ENCODE measurements at regions not wholly inside any gene's neighbourhood (a gene's known extent, or its start where the extent isn't known, plus 50 kb on each side); places are given as distances from the start of the nearest gene placed in this dataset.

DNA sequence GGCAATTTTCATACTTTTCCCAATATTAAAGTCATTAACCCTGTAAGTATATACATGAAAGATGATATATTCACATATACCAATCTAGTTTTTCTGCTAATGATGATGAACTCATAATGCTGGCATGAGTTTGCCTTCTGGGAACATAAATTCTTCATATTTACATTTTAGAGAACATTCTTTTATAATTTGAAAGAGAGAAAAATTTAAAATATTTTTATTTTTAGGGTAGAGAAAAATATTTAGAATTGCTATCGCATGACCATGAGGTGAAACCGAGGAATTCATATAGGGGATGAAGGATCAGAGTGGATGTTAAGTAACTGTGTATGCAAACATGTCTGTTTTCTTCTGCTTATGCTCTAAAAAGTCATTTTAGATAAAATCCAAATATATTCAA, 825.3 kb upstream of the FLRT2 start:
- no peak overlapping the region for H3K4me3 ChIP-seq (replicated peaks; ENCODE audit: insufficient read depth, low read length)
- TF ChIP-seq, protein P1, sequence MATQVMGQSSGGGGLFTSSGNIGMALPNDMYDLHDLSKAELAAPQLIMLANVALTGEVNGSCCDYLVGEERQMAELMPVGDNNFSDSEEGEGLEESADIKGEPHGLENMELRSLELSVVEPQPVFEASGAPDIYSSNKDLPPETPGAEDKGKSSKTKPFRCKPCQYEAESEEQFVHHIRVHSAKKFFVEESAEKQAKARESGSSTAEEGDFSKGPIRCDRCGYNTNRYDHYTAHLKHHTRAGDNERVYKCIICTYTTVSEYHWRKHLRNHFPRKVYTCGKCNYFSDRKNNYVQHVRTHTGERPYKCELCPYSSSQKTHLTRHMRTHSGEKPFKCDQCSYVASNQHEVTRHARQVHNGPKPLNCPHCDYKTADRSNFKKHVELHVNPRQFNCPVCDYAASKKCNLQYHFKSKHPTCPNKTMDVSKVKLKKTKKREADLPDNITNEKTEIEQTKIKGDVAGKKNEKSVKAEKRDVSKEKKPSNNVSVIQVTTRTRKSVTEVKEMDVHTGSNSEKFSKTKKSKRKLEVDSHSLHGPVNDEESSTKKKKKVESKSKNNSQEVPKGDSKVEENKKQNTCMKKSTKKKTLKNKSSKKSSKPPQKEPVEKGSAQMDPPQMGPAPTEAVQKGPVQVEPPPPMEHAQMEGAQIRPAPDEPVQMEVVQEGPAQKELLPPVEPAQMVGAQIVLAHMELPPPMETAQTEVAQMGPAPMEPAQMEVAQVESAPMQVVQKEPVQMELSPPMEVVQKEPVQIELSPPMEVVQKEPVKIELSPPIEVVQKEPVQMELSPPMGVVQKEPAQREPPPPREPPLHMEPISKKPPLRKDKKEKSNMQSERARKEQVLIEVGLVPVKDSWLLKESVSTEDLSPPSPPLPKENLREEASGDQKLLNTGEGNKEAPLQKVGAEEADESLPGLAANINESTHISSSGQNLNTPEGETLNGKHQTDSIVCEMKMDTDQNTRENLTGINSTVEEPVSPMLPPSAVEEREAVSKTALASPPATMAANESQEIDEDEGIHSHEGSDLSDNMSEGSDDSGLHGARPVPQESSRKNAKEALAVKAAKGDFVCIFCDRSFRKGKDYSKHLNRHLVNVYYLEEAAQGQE (IDR thresholded peaks at IDR 0.05; ENCODE audit: insufficient replicate concordance, low read depth), result no peak
- TF ChIP-seq, protein P2, sequence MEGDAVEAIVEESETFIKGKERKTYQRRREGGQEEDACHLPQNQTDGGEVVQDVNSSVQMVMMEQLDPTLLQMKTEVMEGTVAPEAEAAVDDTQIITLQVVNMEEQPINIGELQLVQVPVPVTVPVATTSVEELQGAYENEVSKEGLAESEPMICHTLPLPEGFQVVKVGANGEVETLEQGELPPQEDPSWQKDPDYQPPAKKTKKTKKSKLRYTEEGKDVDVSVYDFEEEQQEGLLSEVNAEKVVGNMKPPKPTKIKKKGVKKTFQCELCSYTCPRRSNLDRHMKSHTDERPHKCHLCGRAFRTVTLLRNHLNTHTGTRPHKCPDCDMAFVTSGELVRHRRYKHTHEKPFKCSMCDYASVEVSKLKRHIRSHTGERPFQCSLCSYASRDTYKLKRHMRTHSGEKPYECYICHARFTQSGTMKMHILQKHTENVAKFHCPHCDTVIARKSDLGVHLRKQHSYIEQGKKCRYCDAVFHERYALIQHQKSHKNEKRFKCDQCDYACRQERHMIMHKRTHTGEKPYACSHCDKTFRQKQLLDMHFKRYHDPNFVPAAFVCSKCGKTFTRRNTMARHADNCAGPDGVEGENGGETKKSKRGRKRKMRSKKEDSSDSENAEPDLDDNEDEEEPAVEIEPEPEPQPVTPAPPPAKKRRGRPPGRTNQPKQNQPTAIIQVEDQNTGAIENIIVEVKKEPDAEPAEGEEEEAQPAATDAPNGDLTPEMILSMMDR (IDR thresholded peaks at IDR 0.05; ENCODE audit: insufficient read depth, low read length), result no peak
- TF ChIP-seq POLR2AphosphoS5 (IDR thresholded peaks at IDR 0.05; ENCODE audit: low read depth) (no peak), SPI1 (IDR thresholded peaks at IDR 0.05; ENCODE audit: borderline replicate concordance, low read depth) (no peak), GABPA (IDR thresholded peaks at IDR 0.05; ENCODE audit: low read depth) (no peak)
- H3K27me3 ChIP-seq (ENCODE audit: insufficient read depth, poor library complexity, severe bottlenecking), result no peaks in the 10 kb centered on the region
- H3K27ac ChIP-seq (replicated peaks), result no peak overlapping the region
- no peak for DNase-seq (ENCODE audit: low read depth in 1 of 2, low spot score in 1 of 2)

DNA sequence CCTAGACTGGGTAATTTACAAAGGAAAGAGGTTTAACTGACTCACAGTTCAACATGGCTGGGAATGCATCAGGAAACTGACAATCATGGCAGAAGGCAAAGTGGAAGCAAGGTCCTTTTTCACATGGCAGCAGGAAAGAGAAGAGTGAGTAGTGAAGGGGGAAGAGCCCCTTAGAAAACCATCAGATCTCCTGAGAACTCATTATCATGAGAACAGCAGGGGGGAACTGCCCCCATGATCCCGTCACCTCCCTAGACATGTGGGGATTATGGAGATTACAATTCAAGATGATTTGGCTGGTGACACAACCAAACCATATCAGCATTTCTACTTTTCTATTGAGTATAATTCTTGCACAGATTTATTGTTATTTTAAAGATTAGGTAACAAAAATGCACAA, 822.1 kb upstream of the FLRT2 start:
- H3K27me3 ChIP-seq (ENCODE audit: insufficient read depth, poor library complexity, severe bottlenecking), result no peaks in the 10 kb centered on the region
- no peak overlapping the region for H3K27ac ChIP-seq (replicated peaks)
- TF ChIP-seq, protein P1 (IDR thresholded peaks at IDR 0.05; ENCODE audit: insufficient replicate concordance, low read depth), result no peak
- TF ChIP-seq, protein P2 (IDR thresholded peaks at IDR 0.05; ENCODE audit: insufficient read depth, low read length), result no peak
- TF ChIP-seq GABPA (IDR thresholded peaks at IDR 0.05; ENCODE audit: low read depth), result no peak
- no peak for TF ChIP-seq SPI1 (IDR thresholded peaks at IDR 0.05; ENCODE audit: borderline replicate concordance, low read depth)
- TF ChIP-seq POLR2AphosphoS5 (IDR thresholded peaks at IDR 0.05; ENCODE audit: low read depth), result no peak

DNA sequence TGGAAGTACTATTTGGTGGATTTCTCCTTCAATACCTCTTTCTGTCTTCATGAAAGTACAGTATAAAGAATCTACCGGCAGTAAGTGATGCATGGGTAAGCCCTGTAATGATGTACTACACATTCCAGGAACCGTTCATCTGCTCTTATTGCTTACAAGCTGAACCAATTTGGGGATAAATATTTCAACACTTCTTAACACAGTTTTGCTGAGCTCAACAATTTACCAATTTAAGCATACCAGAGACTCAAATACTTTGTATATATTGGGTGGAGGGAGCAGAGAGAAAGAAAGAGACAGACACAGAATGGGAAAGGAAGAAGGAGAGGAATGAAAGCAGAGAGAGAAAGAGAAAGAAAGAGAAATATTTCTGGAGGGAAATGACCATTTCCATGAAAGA, 821.1 kb upstream of the FLRT2 start:
- H3K27me3 ChIP-seq (ENCODE audit: insufficient read depth, poor library complexity, severe bottlenecking), result no peaks in the 10 kb centered on the region
- DNase-seq (ENCODE audit: low read depth in 1 of 2, low spot score in 1 of 2), result no peak

More for the DNA sequence above, 822.1 kb upstream of the FLRT2 start:
- DNase-seq (ENCODE audit: low read depth in 1 of 2, low spot score in 1 of 2), result no peak
- H3K4me3 ChIP-seq (replicated peaks; ENCODE audit: insufficient read depth, low read length), result no peak overlapping the region

GRCh38 chr14:84726471-84726870, 803.5 kb upstream of the FLRT2 start:
- TF ChIP-seq, protein P1 (IDR thresholded peaks at IDR 0.05; ENCODE audit: insufficient replicate concordance, low read depth), result no peak
- TF ChIP-seq GABPA (IDR thresholded peaks at IDR 0.05; ENCODE audit: low read depth) (no peak), SPI1 (IDR thresholded peaks at IDR 0.05; ENCODE audit: borderline replicate concordance, low read depth) (no peak), POLR2AphosphoS5 (IDR thresholded peaks at IDR 0.05; ENCODE audit: low read depth) (no peak)
- TF ChIP-seq, protein P2 (IDR thresholded peaks at IDR 0.05; ENCODE audit: insufficient read depth, low read length), result no peak
- no peaks in the 10 kb centered on the region for H3K27me3 ChIP-seq (ENCODE audit: insufficient read depth, poor library complexity, severe bottlenecking)
- no peak for DNase-seq (ENCODE audit: low read depth in 1 of 2, low spot score in 1 of 2)
- no peak overlapping the region for H3K27ac ChIP-seq (replicated peaks)
- H3K4me3 ChIP-seq (replicated peaks; ENCODE audit: insufficient read depth, low read length), result no peak overlapping the region

More for the DNA sequence above, 821.1 kb upstream of the FLRT2 start:
- no peak for TF ChIP-seq GABPA (IDR thresholded peaks at IDR 0.05; ENCODE audit: low read depth)
- TF ChIP-seq, protein P2 (IDR thresholded peaks at IDR 0.05; ENCODE audit: insufficient read depth, low read length), result no peak
- Histone ChIP-seq H3K4me3 (replicated peaks; ENCODE audit: insufficient read depth, low read length) (no peak overlapping the region), H3K27ac (replicated peaks) (no peak overlapping the region)
